IMR-90 (cell line): ENCODE measurements at regions not wholly inside any gene's neighbourhood (a gene's known extent, or its start where the extent isn't known, plus 50 kb on each side); places are given as distances from the start of the nearest gene placed in this dataset.

Experiments used
- ATAC-seq: fragments of 200-7000 bp; cut with Tn5 transposase; 2 replicates; pipeline ENCODE4 v1.9.1; 2020; ENCODE audit warnings: low read depth, mild to moderate bottlenecking, moderate library complexity
- BruUV-seq: library from RNA; stranded (reverse); fragments of 400-500 nt; replicated peaks from 2 replicates; lab custom pipeline; 2021; lab: Mats Ljungman, UMichigan
- CTCF ChIA-PET: fragments of 300-600 bp; formaldehyde crosslinking; extraction: SDS; loops from one replicate; lab custom pipeline; 2021; ENCODE audit warnings: antibody characterized with exemption; lab: Yijun Ruan, JAX
- POLR2A ChIA-PET: fragments of 300-600 bp; sonication (Branson Sonifier 250); formaldehyde crosslinking; loops from one replicate; lab custom pipeline; 2022; ENCODE audit warnings: antibody characterized with exemption; ENCODE audit not compliant: unreplicated experiment; lab: Charles Lee
- DNase-seq: peaks from one replicate; pipeline ENCODE4 v3.0.0; 2013
- H2AFZ ChIP-seq: replicated peaks from 2 replicates; pipeline ENCODE3; 2013; ENCODE audit warnings: low read length, mild to moderate bottlenecking; ENCODE audit not compliant: poor library complexity
- H2AK5ac ChIP-seq: 2 replicates; pipeline ENCODE4 v1.6.1; 2013; ENCODE audit warnings: low read depth, low read length, inconsistent platforms
- H2AK9ac ChIP-seq: replicated peaks from 2 replicates; pipeline ENCODE3; 2013; ENCODE audit warnings: mild to moderate bottlenecking, low read depth, low read length, moderate library complexity; ENCODE audit not compliant: poor library complexity
- H2BK120ac ChIP-seq: 2 replicates; pipeline ENCODE4 v1.6.1; 2013; ENCODE audit warnings: low read depth, low read length, inconsistent platforms
- H2BK15ac ChIP-seq: 3 replicates; pipeline ENCODE4 v1.6.1; 2013; ENCODE audit warnings: low read depth, low read length, inconsistent platforms
- H2BK20ac ChIP-seq: 2 replicates; pipeline ENCODE4 v1.6.1; 2013; ENCODE audit warnings: low read depth, mild to moderate bottlenecking, inconsistent platforms, low read length, moderate library complexity
- H2BK5ac ChIP-seq: 2 replicates; pipeline ENCODE4 v1.6.1; 2013; ENCODE audit warnings: mild to moderate bottlenecking, low read depth, low read length, inconsistent platforms; ENCODE audit not compliant: poor library complexity, severe bottlenecking
- H3K14ac ChIP-seq: replicated peaks from 2 replicates; pipeline ENCODE4 v1.6.1; 2013; ENCODE audit warnings: low read depth, low read length, inconsistent platforms
- H3K18ac ChIP-seq: 2 replicates; pipeline ENCODE4 v1.6.1; 2013; ENCODE audit warnings: low read depth, low read length, control low read depth
- H3K23ac ChIP-seq: 2 replicates; pipeline ENCODE4 v1.6.1; 2013; ENCODE audit warnings: low read depth, low read length, inconsistent platforms
- H3K27ac ChIP-seq: 2 replicates; pipeline ENCODE4 v1.5.1; 2013; ENCODE audit warnings: mild to moderate bottlenecking, control low read depth, low read length; ENCODE audit not compliant: insufficient read depth
- H3K27me3 ChIP-seq: 2 replicates; pipeline ENCODE4 v1.6.1; 2013; ENCODE audit warnings: low read length; ENCODE audit not compliant: control insufficient read depth, insufficient read depth
- H3K36me3 ChIP-seq: 2 replicates; pipeline ENCODE4 v1.6.1; 2013; ENCODE audit warnings: low read length, mixed read lengths; ENCODE audit not compliant: control insufficient read depth, insufficient read depth
- H3K4ac ChIP-seq: 2 replicates; pipeline ENCODE4 v1.6.1; 2013; ENCODE audit warnings: low read depth, low read length, inconsistent platforms
- H3K4me1 ChIP-seq: 2 replicates; pipeline ENCODE4 v1.6.1; 2013; ENCODE audit warnings: low read length, mixed read lengths; ENCODE audit not compliant: control insufficient read depth, insufficient read depth
- H3K4me2 ChIP-seq: 2 replicates; pipeline ENCODE4 v1.6.1; 2013; ENCODE audit warnings: low read depth, mild to moderate bottlenecking, control low read depth, low read length, moderate library complexity
- H3K4me3 ChIP-seq: 2 replicates; pipeline ENCODE4 v1.5.1; 2013; ENCODE audit warnings: low read depth, mild to moderate bottlenecking, control low read depth, low read length, moderate library complexity; ENCODE audit not compliant: insufficient read depth
- H3K56ac ChIP-seq: 2 replicates; pipeline ENCODE4 v1.6.1; 2013; ENCODE audit warnings: low read length, inconsistent platforms; ENCODE audit not compliant: insufficient read depth; ENCODE audit errors: extremely low read depth
- H3K79me1 ChIP-seq, 2 experiments: 2 replicates each; pipeline ENCODE4 v1.6.1; 2013; ENCODE audit warnings: low read length in 2 of 2, inconsistent platforms in 1 of 2, low read depth in 1 of 2
- H3K9ac ChIP-seq: 2 replicates; pipeline ENCODE4 v1.6.1; 2013; ENCODE audit warnings: low read depth, low read length, control low read depth
- H3K9me1 ChIP-seq: 2 replicates; pipeline ENCODE4 v1.6.1; 2013; ENCODE audit warnings: low read length, inconsistent platforms; ENCODE audit not compliant: insufficient read depth
- H3K9me3 ChIP-seq: 2 replicates; pipeline ENCODE4 v1.6.1; 2013; ENCODE audit warnings: low read length; ENCODE audit not compliant: control insufficient read depth, insufficient read depth
- H4K20me1 ChIP-seq: 2 replicates; pipeline ENCODE4 v1.6.1; 2013; ENCODE audit warnings: low read length, inconsistent platforms; ENCODE audit not compliant: insufficient read depth
- H4K5ac ChIP-seq: 2 replicates; pipeline ENCODE4 v1.6.1; 2013; ENCODE audit warnings: mild to moderate bottlenecking, low read depth, low read length, control low read depth
- H4K8ac ChIP-seq, 2 experiments: 2 replicates each; pipeline ENCODE4 v1.6.1; 2013; ENCODE audit warnings: low read depth in 2 of 2, low read length in 2 of 2, control low read depth in 1 of 2, inconsistent platforms in 1 of 2
- H4K91ac ChIP-seq: 2 replicates; pipeline ENCODE4 v1.6.1; 2013; ENCODE audit warnings: low read depth, low read length, inconsistent platforms; ENCODE audit not compliant: insufficient read depth
- BHLHE40 ChIP-seq: fragments of 150-350 bp; IDR thresholded peaks from 2 replicates; pipeline ENCODE4 v1.6.1; 2016; ENCODE audit warnings: mild to moderate bottlenecking, low read depth, low read length
- CEBPB ChIP-seq: IDR thresholded peaks from 2 replicates; pipeline ENCODE4 v1.6.1; 2012; ENCODE audit warnings: low read depth, low read length, improper control_type of control experiment
- CHD1 ChIP-seq: IDR thresholded peaks from 2 replicates; pipeline ENCODE4 v1.6.1; 2012; ENCODE audit warnings: low read depth, low read length, improper control_type of control experiment
- CTCF ChIP-seq: conservative IDR thresholded peaks from 2 replicates; pipeline ENCODE4 v1.5.1; 2012; ENCODE audit warnings: mild to moderate bottlenecking, low read depth, low read length, improper control_type of control experiment
- ELK1 ChIP-seq: fragments of 150-350 bp; IDR thresholded peaks from 2 replicates; pipeline ENCODE4 v1.6.1; 2016; ENCODE audit warnings: low read depth, mild to moderate bottlenecking, low read length, moderate library complexity, borderline replicate concordance
- FOS ChIP-seq: fragments of 150-350 bp; IDR thresholded peaks from 2 replicates; pipeline ENCODE4 v1.6.1; 2016; ENCODE audit warnings: low read depth, low read length
- MAFK ChIP-seq: IDR thresholded peaks from 2 replicates; pipeline ENCODE4 v1.6.1; 2012; ENCODE audit warnings: low read depth, low read length, improper control_type of control experiment
- MAZ ChIP-seq: IDR thresholded peaks from 2 replicates; pipeline ENCODE4 v1.6.1; 2012; ENCODE audit warnings: low read depth, mild to moderate bottlenecking, low read length, improper control_type of control experiment, moderate library complexity, borderline replicate concordance
- MXI1 ChIP-seq: IDR thresholded peaks from 2 replicates; pipeline ENCODE4 v1.6.1; 2012; ENCODE audit warnings: low read depth, mild to moderate bottlenecking, low read length, moderate library complexity, borderline replicate concordance
- NFE2L2 ChIP-seq: fragments of 150-350 bp; IDR thresholded peaks from 2 replicates; pipeline ENCODE4 v1.6.1; 2016; ENCODE audit warnings: low read depth, mild to moderate bottlenecking, low read length
- POLR2A ChIP-seq: IDR thresholded peaks from 2 replicates; pipeline ENCODE4 v1.6.1; 2012; ENCODE audit warnings: mild to moderate bottlenecking, low read depth, low read length
- RAD21 ChIP-seq: IDR thresholded peaks from 2 replicates; pipeline ENCODE4 v1.6.1; 2012; ENCODE audit warnings: low read length, improper control_type of control experiment
- RCOR1 ChIP-seq: IDR thresholded peaks from 2 replicates; pipeline ENCODE4 v1.6.1; 2012; ENCODE audit warnings: mild to moderate bottlenecking, low read length, improper control_type of control experiment; ENCODE audit not compliant: insufficient replicate concordance
- RFX5 ChIP-seq: IDR thresholded peaks from 2 replicates; pipeline ENCODE4 v1.8.0; 2012; ENCODE audit warnings: low read depth, mild to moderate bottlenecking, low read length, moderate library complexity
- SMC3 ChIP-seq: fragments of 150-350 bp; IDR thresholded peaks from 2 replicates; pipeline ENCODE4 v1.6.1; 2016; ENCODE audit warnings: low read depth, mild to moderate bottlenecking, antibody characterized with exemption, low read length, moderate library complexity
- USF2 ChIP-seq: fragments of 150-350 bp; IDR thresholded peaks from 2 replicates; pipeline ENCODE4 v1.6.1; 2017; ENCODE audit warnings: mild to moderate bottlenecking, antibody characterized with exemption, low read length, low read depth
- WGBS, 2 experiments: methylation state at CpG; one replicate each; pipeline versions ENCODE4 v1.1.5 to v1.1.7; 2013; ENCODE audit warnings: missing lambda C conversion rate in 2 of 2; ENCODE audit not compliant: insufficient read length in 1 of 2; ENCODE audit errors: extremely low coverage in 2 of 2; 5-methylcytosine and 5-hydroxymethylcytosine counted together
- dilution Hi-C: fragments of 300-500 bp; cut with HindIII; formaldehyde crosslinking; loops from one replicate; pipeline ENCODE4 v1.14.3; 2018; ENCODE audit warnings: low sequenced_read_pairs; ENCODE audit not compliant: unreplicated experiment
- in situ Hi-C: fragments of 300-500 bp; cut with MboI; formaldehyde crosslinking; loops from 3 replicates; pipeline ENCODE4 v1.14.3; 2019; ENCODE audit warnings: low sequenced_read_pairs, inconsistent platforms, mixed read lengths
- intact Hi-C: fragments of 100-400 bp; cut with micrococcal nuclease; formaldehyde crosslinking; loops from 2 replicates; pipeline ENCODE4 v1.10.0; 2022

- in situ Hi-C loops = loop anchor here (25.0 kb wide), 1 partner anchor 1215 kb away; no protein-coding TSS in a partner anchor
- intact Hi-C loops = loop anchor here (5.0 kb wide), 1 partner anchor 395 kb away; no protein-coding TSS in a partner anchor
These were observed 209.4 kb upstream of the SNX7 start for GRCh38 chr1:98452162-98452561.

More at GRCh38 chr1:98452162-98452561, 209.4 kb upstream of the SNX7 start:
- POLR2A ChIA-PET = no interaction called here
- Histone ChIP-seq H3K9ac (no peak overlapping the region), H2AFZ (no peak overlapping the region), H4K8ac (no peak overlapping the region), H2AK5ac (no peak overlapping the region), H3K14ac (no peak overlapping the region), H2BK120ac (no peak overlapping the region), H3K9me3 (no peaks in the 10 kb centered on the region), H3K79me1 (no peaks in the 10 kb centered on the region), H2BK20ac (no peak overlapping the region), H3K4me2 (no peak overlapping the region), H3K27me3 (no peaks in the 10 kb centered on the region), H3K36me3 (no peaks in the 10 kb centered on the region), H3K56ac (no peak overlapping the region), H3K27ac (no peak overlapping the region), H4K91ac (no peak overlapping the region), H2BK5ac (no peak overlapping the region), H2AK9ac (no peak overlapping the region), H3K4me1 (no peaks in the 10 kb centered on the region), H3K4ac (no peak overlapping the region), H2BK15ac (no peak overlapping the region), H3K4me3 (no peak overlapping the region), H4K20me1 (no peaks in the 10 kb centered on the region), H4K5ac (no peak overlapping the region), H3K23ac (no peak overlapping the region), H3K9me1 (no peaks in the 10 kb centered on the region), H3K18ac (no peak overlapping the region)
- dilution Hi-C loops = no loop called here
- TF ChIP-seq CTCF (no peak), MXI1 (no peak), RAD21 (no peak), NFE2L2 (no peak), RCOR1 (no peak), MAFK (no peak), CHD1 (no peak), BHLHE40 (no peak), CEBPB (no peak), FOS (no peak), USF2 (no peak), ELK1 (no peak), RFX5 (no peak), MAZ (no peak), SMC3 (no peak), POLR2A (no peak)
- WGBS, 2 experiments = 80% methylated on average over 1 of the region's 2 CpGs; no CpG with 5 or more reads in 1 of the 2 experiments
- BruUV-seq = no TSS peak
- ATAC-seq = no peak
- no peak for DNase-seq
- CTCF ChIA-PET = no interaction called here
